ENCODE measurements at regions not wholly inside any gene's neighbourhood (a gene's known extent, or its start where the extent isn't known, plus 50 kb on each side); places are given as distances from the start of the nearest gene placed in this dataset.
A peak's percentile ranks its signal among the peaks of the same experiment; 100 is the strongest.
"Not testable (repeated sequence)": the region's sequence is repeated elsewhere in the genome, so short reads cannot be mapped to it uniquely, and the experiment has no call there.

- ATAC-seq, result peak; percentile 89
- DNase-seq, result peak; percentile 29 to 61
- intact Hi-C loops (cut with DNase I, micrococcal nuclease), result no loop called here
Measured at GRCh38 chr11:69217276-69218105, 61.8 kb downstream of the SMIM38 start.

DNA sequence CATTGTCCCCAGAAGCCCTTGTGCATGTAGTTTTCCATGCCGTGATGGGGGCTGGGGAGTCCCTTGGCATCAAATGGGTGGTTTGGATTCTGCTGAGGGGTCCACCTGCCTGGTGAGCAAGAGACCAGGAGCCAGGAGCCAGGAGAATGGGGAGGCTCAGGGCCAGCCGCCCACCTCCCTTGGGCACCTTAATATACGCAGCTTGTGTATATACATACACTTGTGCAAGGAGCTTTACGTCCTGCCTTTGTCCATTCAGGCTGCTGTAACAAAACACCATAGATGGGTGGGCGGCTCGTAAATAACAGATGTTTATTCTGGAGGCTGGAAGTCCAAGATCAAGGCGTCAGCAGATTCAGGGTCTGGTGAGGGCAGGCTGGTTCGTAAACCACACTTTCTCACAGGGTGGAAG lies 62.5 kb downstream of the SMIM38 start:
- intact Hi-C loops (cut with DNase I, micrococcal nuclease), result no loop called here
- DNase-seq (no peak), ATAC-seq (no peak)

DNA sequence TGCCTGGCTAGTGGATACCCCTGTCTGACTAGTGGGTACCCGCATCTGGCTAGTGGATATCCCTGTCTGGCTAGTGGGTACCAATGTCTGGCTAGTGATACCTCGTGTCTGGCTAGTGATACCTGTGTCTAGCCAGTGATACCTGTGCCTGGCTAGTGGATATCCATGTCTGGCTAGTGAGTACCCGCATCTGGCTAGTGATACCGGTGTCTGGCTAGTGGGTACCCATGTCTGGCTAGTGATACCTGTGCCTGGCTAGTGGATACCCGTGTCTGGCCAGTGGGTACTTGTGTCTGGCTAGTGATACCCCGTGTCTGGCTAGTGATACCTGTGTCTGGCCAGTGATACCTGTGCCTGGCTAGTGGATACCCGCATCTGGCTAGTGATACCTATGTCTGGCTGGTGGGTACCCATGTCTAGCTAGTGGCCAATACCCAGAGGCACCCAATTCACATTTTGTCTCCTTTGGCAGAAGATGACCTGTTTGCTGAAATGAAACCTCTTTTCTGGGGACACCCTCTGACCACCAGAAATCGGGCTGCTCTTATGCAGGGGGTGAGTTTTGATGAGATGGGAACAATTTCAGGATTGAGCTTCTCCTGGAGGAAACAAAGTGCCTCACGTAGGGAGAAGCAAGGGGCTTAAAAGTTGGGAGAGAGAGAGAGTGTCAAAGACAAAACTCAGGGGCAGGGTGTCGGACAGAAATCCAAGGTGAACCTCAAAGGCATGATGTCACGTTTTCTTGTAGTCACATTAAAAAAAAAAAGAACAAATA lies 63.4 kb downstream of the SMIM38 start:
- ATAC-seq (no peak), DNase-seq (no peak)
- intact Hi-C loops (cut with DNase I, micrococcal nuclease), result no loop called here

DNA sequence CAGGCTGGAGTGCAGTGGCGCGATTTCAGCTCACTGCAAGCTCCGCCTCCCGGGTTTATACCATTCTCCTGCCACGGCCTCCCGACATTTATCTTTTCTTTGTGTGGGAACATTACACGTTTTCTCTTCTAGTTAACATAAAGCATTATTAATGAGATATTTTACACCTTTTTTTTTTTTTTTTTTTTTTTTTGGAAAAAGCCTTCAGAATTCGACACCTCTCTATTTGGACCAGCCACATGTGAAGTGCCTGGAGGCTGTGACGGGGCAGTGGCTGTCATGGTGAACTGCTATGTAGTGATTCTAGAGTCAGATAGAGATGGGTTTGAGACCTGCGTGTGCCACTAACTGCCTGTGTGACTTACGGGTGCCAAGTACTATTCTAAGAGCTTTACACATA lies 64.3 kb downstream of the SMIM38 start:
- DNase-seq, result no peak
- intact Hi-C loops (cut with DNase I, micrococcal nuclease), result no loop called here
- no peak for ATAC-seq

- ATAC-seq, result no peak
- peak in 1 of 2 donors; percentile 20 for DNase-seq
- intact Hi-C loops (cut with DNase I, micrococcal nuclease), result no loop called here
Measured at GRCh38 chr11:69220561-69221051, 64.9 kb downstream of the SMIM38 start.

- intact Hi-C loops (cut with DNase I, micrococcal nuclease), result no loop called here
- no peak for DNase-seq
- ATAC-seq, result no peak
Measured at GRCh38 chr11:69221086-69221485, 65.4 kb downstream of the SMIM38 start.

GRCh38 chr11:69221636-69222035 lies 65.9 kb downstream of the SMIM38 start:
- intact Hi-C loops (cut with DNase I, micrococcal nuclease); ATAC-seq; DNase-seq: not testable (repeated sequence)

GRCh38 chr11:69227271-69227670 lies 66.7 kb upstream of the MYEOV start:
- ATAC-seq, result no peak
- intact Hi-C loops (cut with DNase I, micrococcal nuclease), result no loop called here
- DNase-seq, result no peak

- intact Hi-C loops (cut with DNase I, micrococcal nuclease), result no loop called here
- ATAC-seq, result no peak
- peak in 1 of 2 donors; percentile 17 for DNase-seq
Measured at GRCh38 chr11:69229511-69229910, 64.4 kb upstream of the MYEOV start.

GRCh38 chr11:69230856-69231425 lies 63.0 kb upstream of the MYEOV start:
- DNase-seq (peak in 1 of 2 donors; percentile 10), ATAC-seq (no peak)
- intact Hi-C loops (cut with DNase I, micrococcal nuclease), result no loop called here

- ATAC-seq (no peak), DNase-seq (peak in 1 of 2 donors; percentile 11)
- intact Hi-C loops (cut with DNase I, micrococcal nuclease), result no loop called here
Measured at GRCh38 chr11:69231466-69232018, 62.4 kb upstream of the MYEOV start.

- intact Hi-C loops (cut with DNase I, micrococcal nuclease), result no loop called here
- DNase-seq (peak in 1 of 2 donors; percentile 14), ATAC-seq (no peak)
Measured at GRCh38 chr11:69232821-69233743, 60.9 kb upstream of the MYEOV start.

DNA sequence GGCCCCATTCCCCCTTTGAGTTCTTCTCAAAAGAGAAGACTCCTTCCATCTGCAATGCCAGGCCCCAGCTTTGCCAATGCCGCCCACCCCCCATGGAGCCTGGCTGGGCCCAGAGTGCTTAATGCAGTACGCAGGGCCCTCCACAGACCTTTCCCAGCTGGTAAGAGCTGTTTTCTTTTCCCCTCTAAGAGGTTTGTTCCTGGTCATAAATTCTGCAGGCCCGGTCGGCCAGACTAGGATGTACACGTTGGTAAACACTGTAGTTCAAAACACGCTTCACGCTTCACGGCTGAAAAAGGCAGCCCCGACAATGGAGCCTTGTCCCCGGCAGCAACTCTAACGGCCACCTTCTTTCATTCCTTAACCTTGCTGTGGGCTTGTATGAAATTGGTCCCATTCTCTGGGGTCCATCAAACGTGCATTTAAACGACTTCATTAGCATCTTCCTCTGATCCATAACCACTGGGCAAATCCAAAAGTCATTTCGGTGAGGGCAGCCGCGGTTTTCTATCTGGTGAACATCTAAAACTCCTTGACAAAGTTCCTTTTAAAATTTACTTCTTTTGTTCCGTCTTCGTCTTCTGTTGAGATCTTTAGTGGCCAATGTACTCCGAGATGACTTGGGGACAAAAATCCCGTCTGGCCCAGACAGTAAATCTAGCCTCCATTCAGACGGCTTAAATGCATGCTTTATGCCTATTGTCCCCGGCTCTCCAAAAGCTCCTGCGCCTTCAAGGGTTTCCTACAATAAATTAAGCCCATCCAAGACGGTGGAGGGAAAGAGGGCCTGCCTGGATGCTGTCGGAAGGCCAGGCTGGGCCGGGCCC lies 60.0 kb upstream of the MYEOV start:
- DNase-seq (peak in 1 of 2 donors; percentile 2), ATAC-seq (no peak)
- intact Hi-C loops (cut with DNase I, micrococcal nuclease), result no loop called here

GRCh38 chr11:69234740-69235710 lies 58.9 kb upstream of the MYEOV start:
- intact Hi-C loops (cut with DNase I, micrococcal nuclease), result no loop called here
- DNase-seq, result peak in 1 of 2 donors; percentile 9
- ATAC-seq, result no peak

DNA sequence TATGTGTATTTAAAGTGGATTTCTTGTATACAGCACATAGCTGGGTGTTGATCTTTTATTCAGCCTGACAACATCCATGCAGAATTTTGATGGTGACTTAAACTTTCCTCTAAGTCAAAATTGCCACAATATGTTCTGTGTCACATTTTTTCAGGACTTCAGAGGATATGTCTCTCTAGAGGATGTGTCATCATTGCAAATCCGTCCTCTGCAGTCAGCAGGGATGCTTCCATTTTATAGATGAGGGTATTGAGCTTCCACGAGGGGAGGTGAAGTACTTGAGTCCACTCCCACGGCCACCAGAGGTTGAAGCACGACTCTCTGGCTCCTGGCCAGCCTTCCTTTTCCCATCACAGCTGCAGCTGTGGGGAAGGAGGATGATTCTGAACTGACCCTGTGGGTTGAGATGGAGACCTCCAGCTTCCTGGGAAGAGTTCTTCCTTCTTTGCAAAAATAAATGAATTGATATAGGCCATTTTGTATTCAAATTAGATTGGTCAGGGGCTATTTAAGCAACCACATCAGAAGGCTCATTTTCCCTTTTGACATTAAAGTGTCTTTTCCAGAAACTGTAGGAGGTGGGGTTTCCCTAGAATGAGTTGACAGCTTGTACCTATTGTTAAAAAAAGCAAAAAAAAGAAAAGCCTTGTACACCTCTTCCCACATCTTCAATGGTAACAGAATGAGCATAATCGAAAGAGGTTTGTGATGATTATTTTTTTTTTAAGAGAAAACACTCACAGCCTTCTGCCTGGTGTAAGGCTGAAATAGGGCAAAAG lies 55.2 kb upstream of the MYEOV start:
- intact Hi-C loops (cut with DNase I, micrococcal nuclease), result no loop called here
- ATAC-seq, result no peak
- DNase-seq, result peak in 1 of 2 donors; percentile 8

- intact Hi-C loops (cut with DNase I, micrococcal nuclease), result no loop called here
- DNase-seq (peak in 1 of 2 donors; percentile 23), ATAC-seq (no peak)
Measured at GRCh38 chr11:69239641-69240040, 54.3 kb upstream of the MYEOV start.
